ENCODE measurements at regions not wholly inside any gene's neighbourhood (a gene's known extent, or its start where the extent isn't known, plus 50 kb on each side); places are given as distances from the start of the nearest gene placed in this dataset.

- TF ChIP-seq POLR2AphosphoS5 (IDR thresholded peaks at IDR 0.05) (no peak), CTCF (IDR thresholded peaks at IDR 0.05) (no peak), POLR2A (IDR thresholded peaks at IDR 0.05) (no peak), EP300 (IDR thresholded peaks at IDR 0.05) (no peak)
These were observed 216.7 kb downstream of the NUAK1 start for GRCh38 chr12:105921872-105922669.

Measured in upper lobe of left lung (tissue), 4 donors.